Gastroesophageal sphincter (tissue), 4 donors: ENCODE measurements at regions not wholly inside any gene's neighbourhood (a gene's known extent, or its start where the extent isn't known, plus 50 kb on each side); places are given as distances from the start of the nearest gene placed in this dataset.

Experiments
- ATAC-seq: fragments of 150-250 bp; one replicate; pipeline ENCODE4 v1.9.1; 2016; ENCODE audit warnings: mild to moderate bottlenecking, moderate library complexity
- H3K27ac ChIP-seq, 4 donors: fragments of 200-600 bp; sonication (generic) in 3 of 4; 1 replicate in 3 of 4; 2 replicates in 1 of 4; pipeline ENCODE4 v1.5.1; 2016 to 2019
- H3K27me3 ChIP-seq: fragments of 200-600 bp; sonication (generic); one replicate; pipeline ENCODE4 v1.5.1; 2019
- H3K36me3 ChIP-seq, 2 donors: fragments of 200-600 bp; sonication (generic); one replicate each; pipeline ENCODE4 v1.5.1; 2019; ENCODE audit warnings: control low read depth in 1 of 2
- H3K4me1 ChIP-seq, 3 donors: fragments of 200-600 bp; sonication (generic); 1 replicate in 2 of 3; 2 replicates in 1 of 3; pipeline ENCODE4 v1.5.1; 2016 to 2019; ENCODE audit warnings: control low read depth in 2 of 3
- H3K4me3 ChIP-seq, 2 donors: fragments of 200-600 bp; sonication (generic); one replicate each; pipeline ENCODE4 v1.5.1; 2019; ENCODE audit warnings: mild to moderate bottlenecking in 1 of 2, moderate library complexity in 1 of 2
- H3K9me3 ChIP-seq, 3 donors: fragments of 200-600 bp; sonication (generic); one replicate each; pipeline ENCODE4 v1.5.1; 2017 to 2019; ENCODE audit warnings: control low read depth in 2 of 3
- EP300 ChIP-seq: sonication (generic); formaldehyde crosslinking; IDR thresholded peaks from one replicate; pipeline ENCODE4 v1.6.1; 2017; ENCODE audit warnings: antibody characterized with exemption, mild to moderate bottlenecking
- POLR2A ChIP-seq, 2 donors: fragments of 450-650 bp; IDR thresholded peaks; one replicate each; pipeline ENCODE4 v1.6.1; 2017; ENCODE audit warnings: antibody characterized with exemption in 2 of 2, mild to moderate bottlenecking in 2 of 2, moderate library complexity in 1 of 2
- POLR2AphosphoS5 ChIP-seq: sonication (generic); formaldehyde crosslinking; IDR thresholded peaks from one replicate; pipeline ENCODE4 v1.6.1; 2017; ENCODE audit warnings: antibody characterized with exemption
- WGBS, 2 donors: methylation state at CpG; one replicate each; pipeline ENCODE4 v1.1.5; 2018; ENCODE audit warnings: low coverage in 1 of 2; 5-methylcytosine and 5-hydroxymethylcytosine counted together
- TF ChIP-seq, protein P1 (sequence below), 4 experiments: fragments of 200-600 bp in 2 of 4; fragments of 450-650 bp in 2 of 4; sonication (generic) in 1 of 4; IDR thresholded peaks; one replicate each; pipeline ENCODE4 v1.5.1; 2017 to 2019; ENCODE audit warnings: antibody characterized with exemption in 4 of 4, mild to moderate bottlenecking in 2 of 4, moderate library complexity in 2 of 4

GRCh38 chr6:71725126-71725470, 161.3 kb upstream of the RIMS1 start:
- Histone ChIP-seq H3K4me1 (no peaks in the 10 kb centered on the region), H3K36me3 (no peaks in the 10 kb centered on the region), H3K9me3 (no peaks in the 10 kb centered on the region), H3K4me3 (no peak overlapping the region), H3K27ac (no peak overlapping the region), H3K27me3 (no peaks in the 10 kb centered on the region)
- ATAC-seq, result no peak
- TF ChIP-seq POLR2A (IDR thresholded peaks at IDR 0.05) (no peak), EP300 (no peak), POLR2AphosphoS5 (no peak)
- TF ChIP-seq, protein P1, sequence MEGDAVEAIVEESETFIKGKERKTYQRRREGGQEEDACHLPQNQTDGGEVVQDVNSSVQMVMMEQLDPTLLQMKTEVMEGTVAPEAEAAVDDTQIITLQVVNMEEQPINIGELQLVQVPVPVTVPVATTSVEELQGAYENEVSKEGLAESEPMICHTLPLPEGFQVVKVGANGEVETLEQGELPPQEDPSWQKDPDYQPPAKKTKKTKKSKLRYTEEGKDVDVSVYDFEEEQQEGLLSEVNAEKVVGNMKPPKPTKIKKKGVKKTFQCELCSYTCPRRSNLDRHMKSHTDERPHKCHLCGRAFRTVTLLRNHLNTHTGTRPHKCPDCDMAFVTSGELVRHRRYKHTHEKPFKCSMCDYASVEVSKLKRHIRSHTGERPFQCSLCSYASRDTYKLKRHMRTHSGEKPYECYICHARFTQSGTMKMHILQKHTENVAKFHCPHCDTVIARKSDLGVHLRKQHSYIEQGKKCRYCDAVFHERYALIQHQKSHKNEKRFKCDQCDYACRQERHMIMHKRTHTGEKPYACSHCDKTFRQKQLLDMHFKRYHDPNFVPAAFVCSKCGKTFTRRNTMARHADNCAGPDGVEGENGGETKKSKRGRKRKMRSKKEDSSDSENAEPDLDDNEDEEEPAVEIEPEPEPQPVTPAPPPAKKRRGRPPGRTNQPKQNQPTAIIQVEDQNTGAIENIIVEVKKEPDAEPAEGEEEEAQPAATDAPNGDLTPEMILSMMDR (IDR thresholded peaks at IDR 0.05), result no peak
- 95 to 100% methylated on average over 1 to 2 of the region's 2 CpGs for WGBS, 2 donors

DNA sequence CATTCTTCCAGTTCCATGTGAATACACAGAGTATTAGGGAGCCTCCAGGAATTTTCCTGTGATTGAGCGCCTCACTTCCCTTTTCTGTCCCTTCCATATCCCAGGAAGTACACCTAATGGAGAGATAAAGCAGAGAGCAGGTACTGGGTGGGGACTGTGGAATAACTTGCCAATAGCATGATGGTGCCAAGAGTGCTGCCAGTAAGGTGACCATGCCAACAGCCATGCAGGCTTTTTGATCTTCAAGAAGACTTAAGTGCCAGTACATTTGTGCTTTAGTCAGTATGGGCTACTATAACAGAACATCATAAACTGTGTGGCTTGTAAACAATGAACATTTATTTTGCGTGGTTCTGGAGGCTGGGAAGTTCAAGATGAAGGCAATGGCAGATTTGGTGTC, 160.2 kb upstream of the RIMS1 start:
- Histone ChIP-seq H3K4me1 (no peaks in the 10 kb centered on the region), H3K4me3 (no peak overlapping the region), H3K27me3 (no peaks in the 10 kb centered on the region), H3K9me3 (no peaks in the 10 kb centered on the region), H3K27ac (no peak overlapping the region), H3K36me3 (no peaks in the 10 kb centered on the region)
- TF ChIP-seq POLR2A (IDR thresholded peaks at IDR 0.05), result no peak
- TF ChIP-seq, protein P1 (IDR thresholded peaks at IDR 0.05), result no peak
- no peak for TF ChIP-seq POLR2AphosphoS5
- no peak for TF ChIP-seq EP300
- no peak for ATAC-seq
- WGBS, 2 donors, result 92 to 100% methylated on average over 2 of the region's 2 CpGs

GRCh38 chr6:71727632-71728294, 158.6 kb upstream of the RIMS1 start:
- H3K4me3 ChIP-seq, result no peak overlapping the region
- no peak overlapping the region for H3K27ac ChIP-seq
- TF ChIP-seq POLR2AphosphoS5 (no peak), POLR2A (IDR thresholded peaks at IDR 0.05) (no peak), EP300 (no peak)
- TF ChIP-seq, protein P1 (IDR thresholded peaks at IDR 0.05), result no peak
- H3K4me1 ChIP-seq, result no peaks in the 10 kb centered on the region
- no peaks in the 10 kb centered on the region for H3K27me3 ChIP-seq
- H3K9me3 ChIP-seq, result no peaks in the 10 kb centered on the region
- H3K36me3 ChIP-seq, result no peaks in the 10 kb centered on the region
- ATAC-seq, result no peak
- WGBS, 2 donors, result 52 to 60% methylated on average over 2 of the region's 2 CpGs

- no peak for TF ChIP-seq EP300
- no peak for TF ChIP-seq POLR2A (IDR thresholded peaks at IDR 0.05)
- TF ChIP-seq, protein P1 (IDR thresholded peaks at IDR 0.05), result no peak
- TF ChIP-seq POLR2AphosphoS5, result no peak
- no peaks in the 10 kb centered on the region for H3K9me3 ChIP-seq
- 82 to 84% methylated on average over 3 of the region's 3 CpGs for WGBS, 2 donors
- H3K4me1 ChIP-seq, result no peaks in the 10 kb centered on the region
- no peak overlapping the region for H3K27ac ChIP-seq
- no peak overlapping the region for H3K4me3 ChIP-seq
- no peaks in the 10 kb centered on the region for H3K36me3 ChIP-seq
- no peak for ATAC-seq
- H3K27me3 ChIP-seq, result no peaks in the 10 kb centered on the region
These were observed 156.1 kb upstream of the RIMS1 start for GRCh38 chr6:71730284-71730683.

GRCh38 chr6:71733970-71734899, 152.1 kb upstream of the RIMS1 start:
- TF ChIP-seq, protein P1 (IDR thresholded peaks at IDR 0.05), result no peak
- TF ChIP-seq POLR2AphosphoS5 (no peak), EP300 (no peak), POLR2A (IDR thresholded peaks at IDR 0.05) (no peak)
- 40 to 45% methylated on average over 1 of the region's 1 CpG for WGBS, 2 donors
- no peak overlapping the region for H3K27ac ChIP-seq
- H3K36me3 ChIP-seq, result no peaks in the 10 kb centered on the region
- H3K27me3 ChIP-seq, result no peaks in the 10 kb centered on the region
- no peaks in the 10 kb centered on the region for H3K4me1 ChIP-seq
- H3K4me3 ChIP-seq, result no peak overlapping the region
- no peaks in the 10 kb centered on the region for H3K9me3 ChIP-seq
- no peak for ATAC-seq
